Spleen (tissue), 7 donors: ENCODE measurements at regions not wholly inside any gene's neighbourhood (a gene's known extent, or its start where the extent isn't known, plus 50 kb on each side); places are given as distances from the start of the nearest gene placed in this dataset.

ENCODE experiments used
- POLR2A ChIP-seq, 3 donors: fragments of 450-650 bp; IDR thresholded peaks; one replicate each; pipeline ENCODE4 v1.5.1; 2017; ENCODE audit warnings: antibody characterized with exemption in 3 of 3, mild to moderate bottlenecking in 1 of 3
- TF ChIP-seq, protein P1 (sequence below), 11 experiments: fragments of 200-600 bp in 7 of 11; fragments of 450-650 bp in 4 of 11; sonication (generic) in 4 of 11; IDR thresholded peaks in 8 of 11; conservative IDR thresholded peaks in 3 of 11; 1 replicate in 7 of 11; 2 replicates in 4 of 11; pipeline versions ENCODE4 v1.4.0 to v1.8.0; 2016 to 2021; ENCODE audit warnings: antibody characterized with exemption in 11 of 11, inconsistent platforms in 4 of 11, mild to moderate bottlenecking in 1 of 11
- donor health status: DM: no; HTN: no; CAD: no; lungs with moderate emphysema.
- donor health status: DM: no; HTN: no; CAD: no.
- donor health status: DM: no; HTN: no; CAD: no.

GRCh38 chr11:64455456-64456261, 96.7 kb downstream of the RPS6KA4 start:
- TF ChIP-seq, protein P1, sequence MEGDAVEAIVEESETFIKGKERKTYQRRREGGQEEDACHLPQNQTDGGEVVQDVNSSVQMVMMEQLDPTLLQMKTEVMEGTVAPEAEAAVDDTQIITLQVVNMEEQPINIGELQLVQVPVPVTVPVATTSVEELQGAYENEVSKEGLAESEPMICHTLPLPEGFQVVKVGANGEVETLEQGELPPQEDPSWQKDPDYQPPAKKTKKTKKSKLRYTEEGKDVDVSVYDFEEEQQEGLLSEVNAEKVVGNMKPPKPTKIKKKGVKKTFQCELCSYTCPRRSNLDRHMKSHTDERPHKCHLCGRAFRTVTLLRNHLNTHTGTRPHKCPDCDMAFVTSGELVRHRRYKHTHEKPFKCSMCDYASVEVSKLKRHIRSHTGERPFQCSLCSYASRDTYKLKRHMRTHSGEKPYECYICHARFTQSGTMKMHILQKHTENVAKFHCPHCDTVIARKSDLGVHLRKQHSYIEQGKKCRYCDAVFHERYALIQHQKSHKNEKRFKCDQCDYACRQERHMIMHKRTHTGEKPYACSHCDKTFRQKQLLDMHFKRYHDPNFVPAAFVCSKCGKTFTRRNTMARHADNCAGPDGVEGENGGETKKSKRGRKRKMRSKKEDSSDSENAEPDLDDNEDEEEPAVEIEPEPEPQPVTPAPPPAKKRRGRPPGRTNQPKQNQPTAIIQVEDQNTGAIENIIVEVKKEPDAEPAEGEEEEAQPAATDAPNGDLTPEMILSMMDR (IDR thresholded peaks at IDR 0.05 in 8 of 11, conservative IDR thresholded peaks at IDR 0.05 in 3 of 11), result no peak
- no peak for TF ChIP-seq POLR2A (IDR thresholded peaks at IDR 0.05)
